Lung (tissue), 11 donors: ENCODE measurements at regions not wholly inside any gene's neighbourhood (a gene's known extent, or its start where the extent isn't known, plus 50 kb on each side); places are given as distances from the start of the nearest gene placed in this dataset.

Experiments
- ATAC-seq: fragments of 200-7000 bp; cut with Tn5 transposase; one replicate; pipeline ENCODE4 v1.9.1; 2020; ENCODE audit warnings: moderate number of reproducible peaks; ENCODE audit not compliant: insufficient read depth, low FRiP score
- DNase-seq, 3 donors: peaks; one replicate each; pipeline ENCODE4 v3.0.0-alpha.2; 2013 to 2017
- H3K27ac ChIP-seq, 2 donors: one replicate each; pipeline ENCODE4 v1.5.1; 2013; ENCODE audit warnings: mild to moderate bottlenecking in 2 of 2, moderate library complexity in 2 of 2, control low read depth in 1 of 2, inconsistent platforms in 1 of 2, low read depth in 1 of 2, low read length in 1 of 2
- H3K27me3 ChIP-seq, 3 donors: one replicate each; pipeline ENCODE4 v1.5.1; 2013; ENCODE audit warnings: low read length in 2 of 3; ENCODE audit not compliant: control insufficient read depth in 3 of 3, insufficient read depth in 3 of 3
- H3K36me3 ChIP-seq, 4 donors: one replicate each; pipeline ENCODE4 v1.5.1; 2013; ENCODE audit warnings: low read length in 4 of 4, mild to moderate bottlenecking in 1 of 4, moderate library complexity in 1 of 4; ENCODE audit not compliant: control insufficient read depth in 4 of 4, insufficient read depth in 4 of 4
- H3K4me1 ChIP-seq, 5 donors: one replicate each; pipeline ENCODE4 v1.5.1; 2013; ENCODE audit warnings: low read length in 5 of 5, mild to moderate bottlenecking in 2 of 5, moderate library complexity in 1 of 5; ENCODE audit not compliant: control insufficient read depth in 5 of 5, insufficient read depth in 5 of 5
- H3K4me3 ChIP-seq: one replicate; pipeline ENCODE4 v1.5.1; 2013; ENCODE audit warnings: mild to moderate bottlenecking, control low read depth, moderate library complexity
- H3K9ac ChIP-seq, 2 donors: one replicate each; pipeline ENCODE4 v1.5.1; 2013; ENCODE audit warnings: low read length in 2 of 2, control low read depth in 1 of 2; ENCODE audit not compliant: insufficient read depth in 1 of 2
- H3K9me3 ChIP-seq, 4 donors: one replicate each; pipeline ENCODE4 v1.5.1; 2013; ENCODE audit warnings: low read length in 3 of 4, mild to moderate bottlenecking in 1 of 4, moderate library complexity in 1 of 4; ENCODE audit not compliant: control insufficient read depth in 4 of 4, insufficient read depth in 3 of 4
- CTCF ChIP-seq: IDR thresholded peaks from 2 replicates; pipeline ENCODE4 v1.5.1; 2012; ENCODE audit warnings: mild to moderate bottlenecking; ENCODE audit errors: control extremely low read depth, extremely low read depth
- WGBS, 2 donors: extraction: QIAGEN DNeasy Blood & Tissue Kit; methylation state at CpG; one replicate each; pipeline ENCODE4 v1.1.7; 2013; 5-methylcytosine and 5-hydroxymethylcytosine counted together
- donor health status: control.
- donor health status: control.
- donor health status: Bipolar disorder and iron deficiency.
- donor health status: healthy.
- donor health status: DM: yes; HTN: yes; CAD: no.

- no peak overlapping the region for H3K9ac ChIP-seq
- H3K4me3 ChIP-seq: no peak overlapping the region
- no peak for ATAC-seq
- 90 to 94% methylated on average over 3 of the region's 3 CpGs for WGBS, 2 donors
- no peaks in the 10 kb centered on the region for H3K27me3 ChIP-seq
- no peaks in the 10 kb centered on the region for H3K9me3 ChIP-seq
- DNase-seq: no peak
- TF ChIP-seq CTCF: no peak
- H3K27ac ChIP-seq: no peak overlapping the region
- no peaks in the 10 kb centered on the region for H3K36me3 ChIP-seq
- no peaks in the 10 kb centered on the region for H3K4me1 ChIP-seq
Measured at GRCh38 chr16:72604375-72604774, 432.4 kb upstream of the PMFBP1 start.

- WGBS, 2 donors: 96 to 97% methylated on average over 2 of the region's 2 CpGs
Measured at GRCh38 chr16:72602499-72602898, 430.5 kb upstream of the PMFBP1 start.

GRCh38 chr16:72598696-72599095 is 426.7 kb upstream of the PMFBP1 start:
- DNase-seq (no peak), ATAC-seq (no peak)
- H3K9ac ChIP-seq: no peak overlapping the region
- no peak for TF ChIP-seq CTCF
- H3K9me3 ChIP-seq: no peaks in the 10 kb centered on the region
- H3K36me3 ChIP-seq: no peaks in the 10 kb centered on the region
- H3K27ac ChIP-seq: no peak overlapping the region
- no peaks in the 10 kb centered on the region for H3K4me1 ChIP-seq
- H3K4me3 ChIP-seq: no peak overlapping the region
- no peaks in the 10 kb centered on the region for H3K27me3 ChIP-seq

More at GRCh38 chr16:72602499-72602898, 430.5 kb upstream of the PMFBP1 start:
- no peaks in the 10 kb centered on the region for H3K4me1 ChIP-seq
- no peaks in the 10 kb centered on the region for H3K36me3 ChIP-seq
- H3K9me3 ChIP-seq: no peaks in the 10 kb centered on the region
- H3K9ac ChIP-seq: no peak overlapping the region
- DNase-seq (no peak), ATAC-seq (no peak)
- no peak overlapping the region for H3K27ac ChIP-seq
- no peaks in the 10 kb centered on the region for H3K27me3 ChIP-seq
- no peak overlapping the region for H3K4me3 ChIP-seq
- TF ChIP-seq CTCF: no peak

- no peak for DNase-seq
- Histone ChIP-seq H3K4me1 (no peaks in the 10 kb centered on the region), H3K27me3 (no peaks in the 10 kb centered on the region), H3K27ac (no peak overlapping the region), H3K9ac (no peak overlapping the region), H3K36me3 (no peaks in the 10 kb centered on the region), H3K4me3 (no peak overlapping the region), H3K9me3 (no peaks in the 10 kb centered on the region)
- 95 to 97% methylated on average over 3 of the region's 3 CpGs for WGBS, 2 donors
- no peak for ATAC-seq
- no peak for TF ChIP-seq CTCF
Measured at GRCh38 chr16:72597938-72598337, 426.0 kb upstream of the PMFBP1 start.
